ENCODE measurements at regions not wholly inside any gene's neighbourhood (a gene's known extent, or its start where the extent isn't known, plus 50 kb on each side); places are given as distances from the start of the nearest gene placed in this dataset.

GRCh38 chr12:60349232-60349978, 753.6 kb downstream of the SLC16A7 start:
- TF ChIP-seq CTCF (IDR thresholded peaks at IDR 0.05), result no peak
- TF ChIP-seq ZFX (IDR thresholded peaks at IDR 0.05; ENCODE audit: borderline replicate concordance), result no peak

All from 22Rv1 (cell line).